H1 (cell line): ENCODE measurements at regions not wholly inside any gene's neighbourhood (a gene's known extent, or its start where the extent isn't known, plus 50 kb on each side); places are given as distances from the start of the nearest gene placed in this dataset.

Experiments
- CTCF ChIA-PET: fragments of 300-600 bp; sonication (Branson Sonifier 250); formaldehyde crosslinking; loops from one replicate; lab custom pipeline; 2021; ENCODE audit not compliant: partially characterized antibody; lab: Charles Lee
- POLR2A ChIA-PET: fragments of 300-600 bp; sonication (Branson Sonifier 250); formaldehyde crosslinking; loops from one replicate; lab custom pipeline; 2021; ENCODE audit warnings: inconsistent platforms; ENCODE audit not compliant: partially characterized antibody; lab: Charles Lee
- DNase-seq, 2 experiments: peaks; one replicate each; pipeline versions ENCODE4 v3.0.0 to v3.0.0-alpha.2; 2010 to 2022; ENCODE audit warnings: low spot score in 2 of 2, low read depth in 1 of 2, mixed read lengths in 1 of 2
- FAIRE-seq: peaks from 2 replicates; lab custom pipeline; 2011; peaks lifted over from hg19 to GRCh38; lab: Jason Lieb, UNC
- H2AFZ ChIP-seq: 2 replicates; pipeline ENCODE4 v1.8.1; 2012; ENCODE audit warnings: low read length, inconsistent platforms
- H2AK5ac ChIP-seq: 2 replicates; pipeline ENCODE4 v1.6.1; 2013; ENCODE audit warnings: low read depth, low read length
- H2BK120ac ChIP-seq: replicated peaks from 2 replicates; pipeline ENCODE3; 2013; ENCODE audit warnings: low read depth, low read length, inconsistent platforms
- H2BK12ac ChIP-seq: 2 replicates; pipeline ENCODE4 v1.6.1; 2013; ENCODE audit warnings: low read depth, low read length
- H2BK15ac ChIP-seq: 2 replicates; pipeline ENCODE4 v1.6.1; 2013; ENCODE audit warnings: low read length
- H2BK20ac ChIP-seq: 2 replicates; pipeline ENCODE4 v1.6.1; 2013; ENCODE audit warnings: low read length
- H2BK5ac ChIP-seq: 2 replicates; pipeline ENCODE4 v1.6.1; 2013; ENCODE audit warnings: low read depth, low read length
- H3K14ac ChIP-seq: 2 replicates; pipeline ENCODE4 v1.6.1; 2013; ENCODE audit warnings: inconsistent platforms; ENCODE audit not compliant: insufficient read length
- H3K18ac ChIP-seq: 2 replicates; pipeline ENCODE4 v1.6.1; 2013; ENCODE audit warnings: low read length; ENCODE audit errors: extremely low read depth
- H3K23ac ChIP-seq: 2 replicates; pipeline ENCODE4 v1.6.1; 2013; ENCODE audit warnings: inconsistent platforms; ENCODE audit not compliant: insufficient read length
- H3K23me2 ChIP-seq: 2 replicates; pipeline ENCODE4 v1.6.1; 2013; ENCODE audit warnings: low read depth, low read length
- H3K27ac ChIP-seq: 2 replicates; pipeline ENCODE4 v1.6.1; 2011; ENCODE audit warnings: low read depth, low read length, inconsistent platforms
- H3K27me3 ChIP-seq, 4 experiments: replicated peaks in 1 of 4; 1 replicate in 1 of 4; 2 replicates in 3 of 4; pipeline versions ENCODE4 v1.6.1 to v1.8.1; 2011 to 2013; ENCODE audit warnings: low read length in 3 of 4, mild to moderate bottlenecking in 3 of 4, inconsistent platforms in 2 of 4, mixed read lengths in 2 of 4, moderate library complexity in 1 of 4; ENCODE audit not compliant: control insufficient read depth in 3 of 4, insufficient read depth in 3 of 4; ENCODE audit errors: extremely low read depth in 1 of 4
- H3K36me3 ChIP-seq, 4 experiments: 2 replicates each; pipeline versions ENCODE4 v1.6.1 to v1.8.1; 2011 to 2013; ENCODE audit warnings: mild to moderate bottlenecking in 4 of 4, low read length in 3 of 4, moderate library complexity in 2 of 4, control low read depth in 1 of 4, inconsistent platforms in 1 of 4; ENCODE audit not compliant: insufficient read depth in 4 of 4, control insufficient read depth in 2 of 4
- H3K4ac ChIP-seq: replicated peaks from 2 replicates; pipeline ENCODE3; 2013; ENCODE audit warnings: low read length, low read depth, mixed read lengths, inconsistent platforms; ENCODE audit not compliant: insufficient read length
- H3K4me1 ChIP-seq, 4 experiments: replicated peaks in 1 of 4; 1 replicate in 1 of 4; 2 replicates in 3 of 4; pipeline versions ENCODE4 v1.6.1 to v1.8.1; 2011 to 2013; ENCODE audit warnings: low read length in 3 of 4, inconsistent platforms in 2 of 4, mixed read lengths in 1 of 4; ENCODE audit not compliant: insufficient read depth in 4 of 4, control insufficient read depth in 3 of 4
- H3K4me2 ChIP-seq, 2 experiments: 2 replicates each; pipeline versions ENCODE4 v1.6.1 to v1.8.1; 2011 to 2013; ENCODE audit warnings: low read depth in 2 of 2, low read length in 2 of 2, control low read depth in 1 of 2, inconsistent platforms in 1 of 2, mild to moderate bottlenecking in 1 of 2; ENCODE audit not compliant: insufficient read depth in 1 of 2
- H3K4me3 ChIP-seq, 4 experiments: fragments of 200-600, 300-600 bp in 1 of 4; sonication (generic), shearing (Covaris generic), sonication (Bioruptor Twin) in 1 of 4; 2 replicates each; pipeline versions ENCODE4 v1.5.1 to v1.8.1; 2011 to 2016; ENCODE audit warnings: low read length in 4 of 4, low read depth in 3 of 4, control low read depth in 2 of 4, inconsistent platforms in 2 of 4, mild to moderate bottlenecking in 2 of 4, mixed read lengths in 1 of 4, moderate library complexity in 1 of 4; ENCODE audit not compliant: insufficient read depth in 2 of 4; ENCODE audit errors: extremely low read depth in 1 of 4
- H3K56ac ChIP-seq: replicated peaks from 2 replicates; pipeline ENCODE3; 2013; ENCODE audit warnings: low read depth, mild to moderate bottlenecking, mixed read lengths, low read length, inconsistent platforms; ENCODE audit not compliant: insufficient read length
- H3K79me1 ChIP-seq: 2 replicates; pipeline ENCODE4 v1.6.1; 2013; ENCODE audit warnings: low read depth, low read length, control low read depth
- H3K79me2 ChIP-seq, 2 experiments: 2 replicates each; pipeline versions ENCODE4 v1.6.1 to v1.8.1; 2012 to 2013; ENCODE audit warnings: low read length in 2 of 2, mild to moderate bottlenecking in 2 of 2, inconsistent platforms in 1 of 2; ENCODE audit not compliant: insufficient read depth in 2 of 2, control insufficient read depth in 1 of 2
- H3K9ac ChIP-seq, 4 experiments: replicated peaks in 1 of 4; 1 replicate in 1 of 4; 2 replicates in 3 of 4; pipeline versions ENCODE4 v1.6.1 to v1.8.1; 2011 to 2013; ENCODE audit warnings: low read depth in 3 of 4, low read length in 3 of 4, control low read depth in 2 of 4, mild to moderate bottlenecking in 2 of 4, moderate library complexity in 2 of 4, inconsistent platforms in 1 of 4; ENCODE audit errors: extremely low read depth in 1 of 4
- H3K9me3 ChIP-seq, 2 experiments: 2 replicates each; pipeline versions ENCODE4 v1.6.1 to v1.8.1; 2012 to 2013; ENCODE audit warnings: mild to moderate bottlenecking in 2 of 2, moderate library complexity in 2 of 2, control low read depth in 1 of 2, inconsistent platforms in 1 of 2, low read depth in 1 of 2, low read length in 1 of 2, mixed read lengths in 1 of 2; ENCODE audit not compliant: insufficient read depth in 2 of 2
- H4K20me1 ChIP-seq, 2 experiments: replicated peaks in 1 of 2; 2 replicates each; pipeline versions ENCODE3 to v1.8.1; 2011 to 2013; ENCODE audit warnings: inconsistent platforms in 2 of 2, low read length in 2 of 2, mild to moderate bottlenecking in 1 of 2; ENCODE audit not compliant: insufficient read depth in 2 of 2, control insufficient read depth in 1 of 2
- H4K5ac ChIP-seq: 2 replicates; pipeline ENCODE4 v1.6.1; 2013; ENCODE audit warnings: low read length, low read depth, mixed read lengths, inconsistent platforms; ENCODE audit not compliant: insufficient read length
- H4K8ac ChIP-seq: 2 replicates; pipeline ENCODE4 v1.8.0; 2013; ENCODE audit warnings: mild to moderate bottlenecking, moderate library complexity, low read length, inconsistent platforms; ENCODE audit not compliant: insufficient read depth; ENCODE audit errors: extremely low read depth
- H4K91ac ChIP-seq: replicated peaks from 2 replicates; pipeline ENCODE3; 2013; ENCODE audit warnings: low read length, mixed read lengths, inconsistent platforms; ENCODE audit not compliant: insufficient read length
- EZH2 ChIP-seq: fragments of 200-600 bp; sonication (generic); IDR thresholded peaks from 2 replicates; pipeline ENCODE4 v1.7.1; 2012; ENCODE audit warnings: low read depth, mild to moderate bottlenecking, moderate library complexity, low read length, inconsistent platforms; ENCODE audit not compliant: severe bottlenecking
- YY1 ChIP-seq: IDR thresholded peaks from 2 replicates; pipeline ENCODE4 v1.6.1; 2011; ENCODE audit warnings: low read depth, mild to moderate bottlenecking, low read length
- WGBS, 2 experiments: shearing (Covaris generic) in 1 of 2; methylation state at CpG; one replicate each; pipeline versions ENCODE4 v1.1.6 to v1.1.7; 2013 to 2015; ENCODE audit warnings: low lambda C conversion rate in 2 of 2, mixed read lengths in 2 of 2, inconsistent platforms in 1 of 2, low coverage in 1 of 2, missing lambda C conversion rate in 1 of 2; ENCODE audit not compliant: insufficient replicate concordance in 2 of 2, insufficient coverage in 1 of 2, insufficient read length in 1 of 2; ENCODE audit errors: extremely low coverage in 1 of 2, missing lambda C conversion rate in 1 of 2; 5-methylcytosine and 5-hydroxymethylcytosine counted together
- TF ChIP-seq, protein P1 (sequence below): IDR thresholded peaks from 2 replicates; pipeline ENCODE4 v1.6.1; 2011; ENCODE audit warnings: low read depth, mild to moderate bottlenecking, low read length; ENCODE audit not compliant: insufficient read depth

DNA sequence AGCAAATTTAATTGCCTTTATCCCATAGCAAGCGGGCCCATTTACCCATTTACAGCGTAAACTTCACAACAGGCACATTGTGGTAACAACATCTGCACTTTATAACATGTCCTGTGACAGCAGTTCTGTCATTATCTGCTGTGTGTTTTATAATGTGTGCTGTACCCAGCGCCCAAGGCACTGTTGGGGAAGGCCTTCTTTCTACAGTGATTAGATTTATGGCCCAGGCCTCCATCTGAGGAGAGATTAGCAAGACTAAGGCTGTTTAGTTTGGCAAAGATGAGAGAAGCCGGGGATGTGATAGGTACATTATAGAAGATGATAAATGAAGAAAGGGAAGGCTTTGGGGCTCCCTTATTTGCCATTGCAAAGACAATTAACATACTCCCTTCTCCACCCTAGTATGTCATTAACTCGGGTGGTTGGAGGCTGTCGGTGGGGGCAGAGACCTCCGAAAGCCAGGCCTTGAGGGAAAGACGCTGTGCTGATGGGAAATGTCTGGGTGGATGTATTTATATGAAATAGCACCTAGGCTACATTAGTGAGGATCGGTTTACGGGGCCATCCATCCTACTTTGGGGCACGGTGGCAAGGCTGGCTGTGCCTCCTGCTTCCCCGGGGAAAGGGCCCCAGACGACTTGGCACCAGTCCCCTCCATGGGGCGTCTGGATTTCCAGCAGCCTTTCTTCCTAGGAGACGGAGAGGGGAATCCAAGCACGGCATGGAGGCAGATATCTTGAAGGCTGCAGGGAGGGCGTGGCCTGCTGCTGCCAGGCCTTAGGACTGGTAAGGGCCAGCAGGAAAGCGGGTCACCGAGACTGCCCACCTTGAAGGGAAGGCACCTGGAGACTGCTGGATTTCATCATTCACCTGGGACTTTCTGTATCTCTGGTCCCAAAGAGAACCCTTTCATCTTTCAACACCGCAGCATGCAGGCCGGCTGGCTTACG, 64.3 kb upstream of the PTCH1 start:
- no peak overlapping the region for H2BK5ac ChIP-seq
- DNase-seq, result no peak
- H3K9ac ChIP-seq, result no peak overlapping the region; a peak in 1 of 7 replicates
- no peak overlapping the region for H2AK5ac ChIP-seq
- CTCF ChIA-PET, result no interaction called here
- H4K5ac ChIP-seq, result no peak overlapping the region
- peak overlapping the region; percentile 48 to 67; a peak in 3 of 4 replicates for H3K4me2 ChIP-seq
- no peak overlapping the region for H3K56ac ChIP-seq
- no peaks in the 10 kb centered on the region for H4K20me1 ChIP-seq
- no peak overlapping the region for H3K14ac ChIP-seq
- POLR2A ChIA-PET, result interaction anchor here (1.1 kb wide), 1 partner anchor 69 kb away, joined by 4 read pairs; no protein-coding TSS in a partner anchor
- H2BK20ac ChIP-seq, result 0 out of 2 replicates have a peak overlapping the region, but pooled peaks have one; percentile 21
- H3K79me1 ChIP-seq, result no peaks in the 10 kb centered on the region
- no peaks in the 10 kb centered on the region for H3K79me2 ChIP-seq
- peak overlapping the region; percentile 79 for H2BK12ac ChIP-seq
- peak overlapping the region; percentile 30; the same call in 1 of the 2 replicates for H3K27ac ChIP-seq
- peak overlapping the region in 2 of 4 experiments; percentile 9 to 42; a peak in 3 of 8 replicates for H3K4me3 ChIP-seq
- no peak overlapping the region for H3K23ac ChIP-seq
- FAIRE-seq, result no peak
- 72% methylated on average over 21 of the region's 22 CpGs; no CpG with 5 or more reads in 1 of the 2 experiments for WGBS, 2 experiments
- no peaks in the 10 kb centered on the region for H3K9me3 ChIP-seq
- TF ChIP-seq, protein P1, sequence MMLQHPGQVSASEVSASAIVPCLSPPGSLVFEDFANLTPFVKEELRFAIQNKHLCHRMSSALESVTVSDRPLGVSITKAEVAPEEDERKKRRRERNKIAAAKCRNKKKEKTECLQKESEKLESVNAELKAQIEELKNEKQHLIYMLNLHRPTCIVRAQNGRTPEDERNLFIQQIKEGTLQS, result 0 out of 2 replicates have a peak, but pooled peaks have one; percentile 13
- TF ChIP-seq EZH2, result peak; percentile 29
- no peak for TF ChIP-seq YY1
- H3K36me3 ChIP-seq, result no peaks in the 10 kb centered on the region
- H3K27me3 ChIP-seq, result no peaks in the 10 kb centered on the region; a peak in 3 of 7 replicates
- H3K23me2 ChIP-seq, result no peaks in the 10 kb centered on the region
- peaks cover 4 to 24% (median 20%) of the 10 kb centered on the region in 4 experiments for H3K4me1 ChIP-seq
- H2AFZ ChIP-seq, result no peak overlapping the region
- no peak overlapping the region for H4K8ac ChIP-seq
- peak overlapping the region; percentile 76 for H3K18ac ChIP-seq
- peak overlapping the region; percentile 22 for H2BK120ac ChIP-seq
- no peak overlapping the region for H4K91ac ChIP-seq
- H2BK15ac ChIP-seq, result 0 out of 2 replicates have a peak overlapping the region, but pooled peaks have one; percentile 74
- H3K4ac ChIP-seq, result no peak overlapping the region
